ENCODE measurements at regions not wholly inside any gene's neighbourhood (a gene's known extent, or its start where the extent isn't known, plus 50 kb on each side); places are given as distances from the start of the nearest gene placed in this dataset.
A peak's percentile ranks its signal among the peaks of the same experiment; 100 is the strongest.

DNA sequence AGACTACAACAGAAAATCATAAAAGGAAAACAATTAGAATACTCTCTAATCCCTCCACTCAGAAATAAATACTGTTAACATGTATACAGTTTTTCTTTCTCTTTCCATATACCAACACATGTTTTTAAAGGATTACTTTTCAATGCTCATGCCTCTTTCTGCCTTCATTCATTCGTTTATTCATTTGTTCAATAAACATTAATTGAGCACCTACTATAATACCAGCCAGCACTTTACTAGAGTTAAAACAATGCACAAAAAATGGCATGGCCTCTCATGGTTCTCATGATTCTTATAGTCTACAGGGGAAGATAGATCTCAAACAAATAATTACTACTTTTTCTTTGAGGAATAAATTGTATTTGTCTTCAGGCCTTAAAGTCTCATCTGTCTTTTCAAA, 70.3 kb upstream of the RIPOR2 start:
- Histone ChIP-seq H3K36me3 (ENCODE audit: control insufficient read depth in 4 of 4, insufficient read depth in 4 of 4, low read length in 4 of 4) (no peaks in the 10 kb centered on the region), H3K9ac (ENCODE audit: insufficient read depth in 1 of 2, low read length in 2 of 2) (no peak overlapping the region), H3K27ac (ENCODE audit: low read depth in 1 of 2, low read length in 1 of 2) (peak overlapping the region in 1 of 2 donors; percentile 27), H3K4me3 (no peak overlapping the region), H3K27me3 (ENCODE audit: control insufficient read depth in 3 of 3, insufficient read depth in 3 of 3, low read length in 2 of 3) (no peaks in the 10 kb centered on the region), H3K4me1 (ENCODE audit: control insufficient read depth in 5 of 5, insufficient read depth in 5 of 5, low read length in 5 of 5) (peaks cover 0 to 12% (median 2%) of the 10 kb centered on the region in 5 donors), H3K9me3 (ENCODE audit: control insufficient read depth in 4 of 4, insufficient read depth in 3 of 4, low read length in 3 of 4) (peaks cover 0 to 2% (median 0%) of the 10 kb centered on the region in 4 donors)
- WGBS, 2 donors = 86 to 88% methylated on average over 1 of the region's 1 CpG
- DNase-seq (no peak), ATAC-seq (ENCODE audit: insufficient read depth, low FRiP score) (no peak)
- TF ChIP-seq, protein P1, sequence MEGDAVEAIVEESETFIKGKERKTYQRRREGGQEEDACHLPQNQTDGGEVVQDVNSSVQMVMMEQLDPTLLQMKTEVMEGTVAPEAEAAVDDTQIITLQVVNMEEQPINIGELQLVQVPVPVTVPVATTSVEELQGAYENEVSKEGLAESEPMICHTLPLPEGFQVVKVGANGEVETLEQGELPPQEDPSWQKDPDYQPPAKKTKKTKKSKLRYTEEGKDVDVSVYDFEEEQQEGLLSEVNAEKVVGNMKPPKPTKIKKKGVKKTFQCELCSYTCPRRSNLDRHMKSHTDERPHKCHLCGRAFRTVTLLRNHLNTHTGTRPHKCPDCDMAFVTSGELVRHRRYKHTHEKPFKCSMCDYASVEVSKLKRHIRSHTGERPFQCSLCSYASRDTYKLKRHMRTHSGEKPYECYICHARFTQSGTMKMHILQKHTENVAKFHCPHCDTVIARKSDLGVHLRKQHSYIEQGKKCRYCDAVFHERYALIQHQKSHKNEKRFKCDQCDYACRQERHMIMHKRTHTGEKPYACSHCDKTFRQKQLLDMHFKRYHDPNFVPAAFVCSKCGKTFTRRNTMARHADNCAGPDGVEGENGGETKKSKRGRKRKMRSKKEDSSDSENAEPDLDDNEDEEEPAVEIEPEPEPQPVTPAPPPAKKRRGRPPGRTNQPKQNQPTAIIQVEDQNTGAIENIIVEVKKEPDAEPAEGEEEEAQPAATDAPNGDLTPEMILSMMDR (IDR thresholded peaks at IDR 0.05; ENCODE audit: control extremely low read depth, extremely low read depth) = no peak

DNA sequence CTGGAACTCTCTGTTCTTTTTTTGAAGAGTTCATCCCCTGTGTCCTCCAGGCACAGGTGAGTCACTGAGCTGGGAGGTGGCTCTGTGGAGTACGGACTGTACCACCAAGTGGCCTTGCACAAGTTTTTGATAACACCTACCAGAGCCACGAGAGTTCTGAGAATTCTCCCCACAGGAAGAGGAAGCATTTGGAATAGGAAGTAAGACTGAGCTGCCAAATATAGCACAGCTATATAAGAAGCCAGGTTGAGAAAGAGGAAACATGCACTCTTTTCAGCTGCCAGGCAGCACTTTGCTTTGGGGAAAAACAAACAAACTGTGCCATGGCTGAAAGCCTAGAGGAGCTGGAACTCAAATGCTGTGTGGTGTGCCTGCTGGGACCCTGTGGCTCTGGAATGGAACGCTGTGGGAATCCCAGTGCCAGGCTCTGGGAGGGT, 70.8 kb upstream of the RIPOR2 start:
- TF ChIP-seq, protein P1 (IDR thresholded peaks at IDR 0.05; ENCODE audit: control extremely low read depth, extremely low read depth) = no peak
- no peak overlapping the region for H3K4me3 ChIP-seq
- H3K36me3 ChIP-seq (ENCODE audit: control insufficient read depth in 4 of 4, insufficient read depth in 4 of 4, low read length in 4 of 4) = no peaks in the 10 kb centered on the region
- H3K9me3 ChIP-seq (ENCODE audit: control insufficient read depth in 4 of 4, insufficient read depth in 3 of 4, low read length in 3 of 4) = peaks cover 0 to 2% (median 0%) of the 10 kb centered on the region in 4 donors
- no peaks in the 10 kb centered on the region for H3K27me3 ChIP-seq (ENCODE audit: control insufficient read depth in 3 of 3, insufficient read depth in 3 of 3, low read length in 2 of 3)
- H3K4me1 ChIP-seq (ENCODE audit: control insufficient read depth in 5 of 5, insufficient read depth in 5 of 5, low read length in 5 of 5) = peaks cover 0 to 12% (median 2%) of the 10 kb centered on the region in 5 donors
- H3K9ac ChIP-seq (ENCODE audit: insufficient read depth in 1 of 2, low read length in 2 of 2) = no peak overlapping the region
- DNase-seq (peak; percentile 46 to 72 (median 65)), ATAC-seq (ENCODE audit: insufficient read depth, low FRiP score) (peak; percentile 85)
- WGBS, 2 donors = 7 to 10% methylated on average over 3 of the region's 3 CpGs
- H3K27ac ChIP-seq (ENCODE audit: low read depth in 1 of 2, low read length in 1 of 2) = peak overlapping the region; percentile 47 to 96

DNA sequence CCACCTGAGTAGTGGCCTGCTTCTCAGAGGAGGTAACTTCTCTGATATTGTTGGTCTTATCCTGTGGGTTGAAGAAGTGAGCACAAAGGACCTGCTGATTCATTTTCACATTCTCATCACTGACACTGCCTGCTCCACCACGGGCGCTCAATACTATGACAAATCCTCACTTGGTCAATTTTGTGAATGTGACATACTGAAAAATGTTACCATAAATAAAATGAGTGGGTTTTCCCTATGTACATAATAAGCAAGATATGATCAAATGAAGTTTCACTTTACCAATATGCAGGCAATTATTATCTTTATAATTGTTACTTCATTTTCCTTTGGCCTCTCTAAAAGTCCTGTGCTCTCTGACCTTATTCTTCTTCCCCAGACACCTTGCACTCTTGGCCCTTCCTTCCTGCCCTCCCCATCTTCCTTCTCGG, 71.5 kb upstream of the RIPOR2 start:
- 32 to 57% methylated on average over 3 of the region's 3 CpGs for WGBS, 2 donors
- peak overlapping the region; percentile 47 to 96 for H3K27ac ChIP-seq (ENCODE audit: low read depth in 1 of 2, low read length in 1 of 2)
- peaks cover 0 to 2% (median 0%) of the 10 kb centered on the region in 4 donors for H3K9me3 ChIP-seq (ENCODE audit: control insufficient read depth in 4 of 4, insufficient read depth in 3 of 4, low read length in 3 of 4)
- no peak for DNase-seq
- peaks cover 0 to 11% (median 2%) of the 10 kb centered on the region in 5 donors for H3K4me1 ChIP-seq (ENCODE audit: control insufficient read depth in 5 of 5, insufficient read depth in 5 of 5, low read length in 5 of 5)
- H3K36me3 ChIP-seq (ENCODE audit: control insufficient read depth in 4 of 4, insufficient read depth in 4 of 4, low read length in 4 of 4) = no peaks in the 10 kb centered on the region
- H3K27me3 ChIP-seq (ENCODE audit: control insufficient read depth in 3 of 3, insufficient read depth in 3 of 3, low read length in 2 of 3) = no peaks in the 10 kb centered on the region
- ATAC-seq (ENCODE audit: insufficient read depth, low FRiP score) = no peak
- TF ChIP-seq, protein P1 (IDR thresholded peaks at IDR 0.05; ENCODE audit: control extremely low read depth, extremely low read depth) = no peak
- no peak overlapping the region for H3K4me3 ChIP-seq
- H3K9ac ChIP-seq (ENCODE audit: insufficient read depth in 1 of 2, low read length in 2 of 2) = no peak overlapping the region

Data from lung (tissue), 11 donors.